Neutrophil (primary cell): ENCODE measurements at regions not wholly inside any gene's neighbourhood (a gene's known extent, or its start where the extent isn't known, plus 50 kb on each side); places are given as distances from the start of the nearest gene placed in this dataset.

Experiments
- H3K27ac ChIP-seq: fragments of 200-600 bp; sonication (generic); 2 replicates; pipeline ENCODE4 v1.5.1; 2016; ENCODE audit warnings: mild to moderate bottlenecking, moderate library complexity
- H3K27me3 ChIP-seq: fragments of 200-600 bp; sonication (generic); 2 replicates; pipeline ENCODE4 v1.6.0; 2016; ENCODE audit warnings: mild to moderate bottlenecking
- H3K36me3 ChIP-seq: fragments of 200-600 bp; sonication (generic); 2 replicates; pipeline ENCODE4 v1.5.1; 2017
- H3K4me1 ChIP-seq, 2 experiments: fragments of 200-600 bp in 1 of 2; sonication (generic) in 1 of 2; 1 replicate in 1 of 2; 2 replicates in 1 of 2; pipeline versions ENCODE4 v1.5.1 to v1.6.1; 2013 to 2016; ENCODE audit warnings: low read depth in 1 of 2, low read length in 1 of 2, mild to moderate bottlenecking in 1 of 2, moderate library complexity in 1 of 2; ENCODE audit not compliant: control insufficient read depth in 1 of 2, insufficient read depth in 1 of 2
- H3K4me3 ChIP-seq, 2 experiments: fragments of 200-600 bp in 1 of 2; sonication (generic) in 1 of 2; 1 replicate in 1 of 2; 2 replicates in 1 of 2; pipeline ENCODE4 v1.5.1; 2013 to 2016; ENCODE audit warnings: low read depth in 1 of 2, low read length in 1 of 2, mild to moderate bottlenecking in 1 of 2, moderate library complexity in 1 of 2
- H3K9me3 ChIP-seq: fragments of 200-600 bp; sonication (generic); 2 replicates; pipeline ENCODE4 v1.5.1; 2016
- CTCF ChIP-seq: fragments of 200-600 bp; sonication (generic); IDR thresholded peaks from 2 replicates; pipeline ENCODE4 v1.5.1; 2016; ENCODE audit warnings: antibody characterized with exemption

- Histone ChIP-seq H3K4me1 (no peaks in the 10 kb centered on the region), H3K9me3 (no peaks in the 10 kb centered on the region), H3K36me3 (no peaks in the 10 kb centered on the region), H3K4me3 (no peak overlapping the region), H3K27me3 (no peaks in the 10 kb centered on the region), H3K27ac (no peak overlapping the region)
- TF ChIP-seq CTCF, result no peak
These were observed 58.8 kb upstream of the ZNF804B start for GRCh38 chr7:88700725-88701124.

- TF ChIP-seq CTCF, result no peak
These were observed 65.3 kb upstream of the ZNF804B start for GRCh38 chr7:88694207-88694606.

GRCh38 chr7:88693131-88693530, 66.4 kb upstream of the ZNF804B start:
- Histone ChIP-seq H3K27ac (no peak overlapping the region), H3K4me3 (no peak overlapping the region), H3K4me1 (no peaks in the 10 kb centered on the region), H3K9me3 (no peaks in the 10 kb centered on the region), H3K27me3 (no peaks in the 10 kb centered on the region), H3K36me3 (no peaks in the 10 kb centered on the region)
- no peak for TF ChIP-seq CTCF

More at GRCh38 chr7:88694207-88694606, 65.3 kb upstream of the ZNF804B start:
- Histone ChIP-seq H3K27me3 (no peaks in the 10 kb centered on the region), H3K36me3 (no peaks in the 10 kb centered on the region), H3K9me3 (no peaks in the 10 kb centered on the region), H3K4me1 (no peaks in the 10 kb centered on the region), H3K4me3 (no peak overlapping the region), H3K27ac (no peak overlapping the region)

- Histone ChIP-seq H3K27me3 (no peaks in the 10 kb centered on the region), H3K9me3 (no peaks in the 10 kb centered on the region), H3K36me3 (no peaks in the 10 kb centered on the region), H3K4me1 (no peaks in the 10 kb centered on the region), H3K27ac (no peak overlapping the region), H3K4me3 (no peak overlapping the region)
- TF ChIP-seq CTCF, result no peak
These were observed 67.0 kb upstream of the ZNF804B start for GRCh38 chr7:88692493-88692892.

- Histone ChIP-seq H3K27me3 (no peaks in the 10 kb centered on the region), H3K27ac (no peak overlapping the region), H3K4me1 (no peaks in the 10 kb centered on the region), H3K36me3 (no peaks in the 10 kb centered on the region), H3K4me3 (no peak overlapping the region), H3K9me3 (no peaks in the 10 kb centered on the region)
- TF ChIP-seq CTCF, result no peak
These were observed 69.7 kb upstream of the ZNF804B start for GRCh38 chr7:88689821-88690220.

GRCh38 chr7:88688222-88688621, 71.3 kb upstream of the ZNF804B start:
- Histone ChIP-seq H3K27ac (no peak overlapping the region), H3K9me3 (no peaks in the 10 kb centered on the region), H3K27me3 (no peaks in the 10 kb centered on the region), H3K36me3 (no peaks in the 10 kb centered on the region), H3K4me1 (no peaks in the 10 kb centered on the region), H3K4me3 (no peak overlapping the region)
- no peak for TF ChIP-seq CTCF
